HEK293 (cell line): ENCODE measurements at regions not wholly inside any gene's neighbourhood (a gene's known extent, or its start where the extent isn't known, plus 50 kb on each side); places are given as distances from the start of the nearest gene placed in this dataset.

Source experiments
- KLF8 ChIP-seq: fragments of 450-650 bp; formaldehyde crosslinking; IDR thresholded peaks from 2 replicates; pipeline ENCODE4 v1.5.1; 2016; ENCODE audit warnings: missing biosample characterization, missing genetic modification characterization
- ZNF777 ChIP-seq: fragments of 450-650 bp; formaldehyde crosslinking; IDR thresholded peaks from 2 replicates; pipeline ENCODE4 v1.5.1; 2017; ENCODE audit warnings: missing biosample characterization, missing genetic modification characterization, borderline replicate concordance
- ZNF785 ChIP-seq: fragments of 450-650 bp; formaldehyde crosslinking; IDR thresholded peaks from 2 replicates; pipeline ENCODE4 v1.5.1; 2016; ENCODE audit warnings: missing biosample characterization, missing genetic modification characterization
- ZSCAN30 ChIP-seq: fragments of 450-650 bp; IDR thresholded peaks from 2 replicates; pipeline ENCODE4 v1.5.1; 2018; ENCODE audit warnings: missing biosample characterization, mild to moderate bottlenecking, missing genetic modification characterization, moderate library complexity
- TF ChIP-seq, protein P1 (sequence below): fragments of 450-650 bp; formaldehyde crosslinking; IDR thresholded peaks from 2 replicates; pipeline ENCODE4 v1.5.1; 2016; ENCODE audit warnings: missing biosample characterization, missing genetic modification characterization

DNA sequence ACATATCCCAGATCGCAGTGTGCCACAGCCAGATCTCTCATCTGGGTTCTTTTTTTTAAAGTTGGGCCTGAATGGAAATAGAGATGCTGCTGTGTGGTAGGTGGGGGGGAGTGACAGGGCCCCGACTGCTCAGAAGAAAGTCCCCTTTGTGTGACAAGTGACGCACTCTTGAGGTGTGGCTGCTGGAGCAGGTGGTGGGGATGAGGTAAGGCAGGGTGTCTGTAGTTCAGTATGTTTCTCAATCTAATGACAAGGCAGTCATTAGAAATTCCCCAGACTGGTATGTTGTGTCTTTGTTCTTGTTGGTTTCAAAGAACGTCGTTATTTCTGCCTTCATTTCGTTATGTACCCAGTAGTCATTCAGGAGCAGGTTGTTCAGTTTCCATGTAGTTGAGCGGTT, 128.8 kb upstream of the TACR1 start:
- TF ChIP-seq, protein P1, sequence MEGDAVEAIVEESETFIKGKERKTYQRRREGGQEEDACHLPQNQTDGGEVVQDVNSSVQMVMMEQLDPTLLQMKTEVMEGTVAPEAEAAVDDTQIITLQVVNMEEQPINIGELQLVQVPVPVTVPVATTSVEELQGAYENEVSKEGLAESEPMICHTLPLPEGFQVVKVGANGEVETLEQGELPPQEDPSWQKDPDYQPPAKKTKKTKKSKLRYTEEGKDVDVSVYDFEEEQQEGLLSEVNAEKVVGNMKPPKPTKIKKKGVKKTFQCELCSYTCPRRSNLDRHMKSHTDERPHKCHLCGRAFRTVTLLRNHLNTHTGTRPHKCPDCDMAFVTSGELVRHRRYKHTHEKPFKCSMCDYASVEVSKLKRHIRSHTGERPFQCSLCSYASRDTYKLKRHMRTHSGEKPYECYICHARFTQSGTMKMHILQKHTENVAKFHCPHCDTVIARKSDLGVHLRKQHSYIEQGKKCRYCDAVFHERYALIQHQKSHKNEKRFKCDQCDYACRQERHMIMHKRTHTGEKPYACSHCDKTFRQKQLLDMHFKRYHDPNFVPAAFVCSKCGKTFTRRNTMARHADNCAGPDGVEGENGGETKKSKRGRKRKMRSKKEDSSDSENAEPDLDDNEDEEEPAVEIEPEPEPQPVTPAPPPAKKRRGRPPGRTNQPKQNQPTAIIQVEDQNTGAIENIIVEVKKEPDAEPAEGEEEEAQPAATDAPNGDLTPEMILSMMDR (tag by site-specific recombination): no peak
- TF ChIP-seq ZNF777 (tag by site-specific recombination): no peak
- no peak for TF ChIP-seq KLF8 (tag by site-specific recombination)
- no peak for TF ChIP-seq ZSCAN30
- no peak for TF ChIP-seq ZNF785
